ENCODE measurements at regions not wholly inside any gene's neighbourhood (a gene's known extent, or its start where the extent isn't known, plus 50 kb on each side); places are given as distances from the start of the nearest gene placed in this dataset.

DNA sequence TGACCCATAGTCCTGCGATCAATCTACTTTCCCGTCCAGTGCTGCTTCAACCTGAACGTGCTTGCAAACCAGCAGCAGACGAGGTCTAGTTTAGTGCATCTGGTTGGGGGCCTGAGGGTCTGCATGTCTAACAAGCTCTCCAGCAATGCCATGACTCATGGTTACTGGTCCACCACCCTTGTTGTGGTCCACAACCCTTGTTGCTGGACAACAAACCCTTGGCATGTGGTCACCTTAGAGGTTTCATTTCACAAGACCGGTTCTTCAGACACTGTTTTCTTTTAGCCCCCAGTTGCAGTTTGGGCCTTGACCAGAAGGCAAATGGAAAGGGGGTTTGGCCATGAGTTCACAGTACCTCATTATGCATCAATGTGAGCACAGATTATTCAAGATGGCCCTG is 424.8 kb downstream of the QKI start:
- H3K9ac ChIP-seq (ENCODE audit: insufficient read length), result no peak overlapping the region
- no peaks in the 10 kb centered on the region for H3K9me3 ChIP-seq (ENCODE audit: low read depth, low read length)
- no peak overlapping the region for H3K27ac ChIP-seq
- no peak for TF ChIP-seq POLR2AphosphoS5 (IDR thresholded peaks at IDR 0.05; ENCODE audit: borderline replicate concordance, low read depth, low read length)
- TF ChIP-seq EZH2 (IDR thresholded peaks at IDR 0.05), result no peak
- TF ChIP-seq FOXP2 (optimal IDR thresholded peaks at IDR 0.05; ENCODE audit: control extremely low read depth, extremely low read length, insufficient read depth), result no peak
- no peak for DNase-seq (ENCODE audit: low read depth, low spot score)
- no peaks in the 10 kb centered on the region for H3K36me3 ChIP-seq (ENCODE audit: insufficient read depth, low read length)
- no peak overlapping the region for H3K4me3 ChIP-seq

- H3K9ac ChIP-seq (ENCODE audit: insufficient read length), result no peak overlapping the region
- TF ChIP-seq FOXP2 (optimal IDR thresholded peaks at IDR 0.05; ENCODE audit: control extremely low read depth, extremely low read length, insufficient read depth) (no peak), EZH2 (IDR thresholded peaks at IDR 0.05) (no peak), POLR2AphosphoS5 (IDR thresholded peaks at IDR 0.05; ENCODE audit: borderline replicate concordance, low read depth, low read length) (no peak)
- DNase-seq (ENCODE audit: low read depth, low spot score), result no peak
- no peak overlapping the region for H3K27ac ChIP-seq
- no peaks in the 10 kb centered on the region for H3K36me3 ChIP-seq (ENCODE audit: insufficient read depth, low read length)
- H3K4me3 ChIP-seq, result no peak overlapping the region
- H3K9me3 ChIP-seq (ENCODE audit: low read depth, low read length), result no peaks in the 10 kb centered on the region
These were observed 423.3 kb downstream of the QKI start for GRCh38 chr6:163837691-163838431.

GRCh38 chr6:163836876-163837690 is 422.6 kb downstream of the QKI start:
- H3K9ac ChIP-seq (ENCODE audit: insufficient read length), result no peak overlapping the region
- no peak overlapping the region for H3K4me3 ChIP-seq
- no peak overlapping the region for H3K27ac ChIP-seq
- no peak for DNase-seq (ENCODE audit: low read depth, low spot score)
- H3K9me3 ChIP-seq (ENCODE audit: low read depth, low read length), result no peaks in the 10 kb centered on the region
- no peaks in the 10 kb centered on the region for H3K36me3 ChIP-seq (ENCODE audit: insufficient read depth, low read length)
- TF ChIP-seq POLR2AphosphoS5 (IDR thresholded peaks at IDR 0.05; ENCODE audit: borderline replicate concordance, low read depth, low read length) (no peak), FOXP2 (optimal IDR thresholded peaks at IDR 0.05; ENCODE audit: control extremely low read depth, extremely low read length, insufficient read depth) (no peak), EZH2 (IDR thresholded peaks at IDR 0.05) (no peak)

GRCh38 chr6:163835439-163836171 is 421.1 kb downstream of the QKI start:
- no peak for DNase-seq (ENCODE audit: low read depth, low spot score)
- Histone ChIP-seq H3K9me3 (ENCODE audit: low read depth, low read length) (no peaks in the 10 kb centered on the region), H3K27ac (no peak overlapping the region), H3K36me3 (ENCODE audit: insufficient read depth, low read length) (no peaks in the 10 kb centered on the region), H3K9ac (ENCODE audit: insufficient read length) (no peak overlapping the region), H3K4me3 (no peak overlapping the region)
- no peak for TF ChIP-seq EZH2 (IDR thresholded peaks at IDR 0.05)
- TF ChIP-seq POLR2AphosphoS5 (IDR thresholded peaks at IDR 0.05; ENCODE audit: borderline replicate concordance, low read depth, low read length), result no peak
- TF ChIP-seq FOXP2 (optimal IDR thresholded peaks at IDR 0.05; ENCODE audit: control extremely low read depth, extremely low read length, insufficient read depth), result no peak

GRCh38 chr6:163834226-163834970 is 419.9 kb downstream of the QKI start:
- no peaks in the 10 kb centered on the region for H3K36me3 ChIP-seq (ENCODE audit: insufficient read depth, low read length)
- TF ChIP-seq POLR2AphosphoS5 (IDR thresholded peaks at IDR 0.05; ENCODE audit: borderline replicate concordance, low read depth, low read length) (no peak), FOXP2 (optimal IDR thresholded peaks at IDR 0.05; ENCODE audit: control extremely low read depth, extremely low read length, insufficient read depth) (no peak), EZH2 (IDR thresholded peaks at IDR 0.05) (no peak)
- H3K9me3 ChIP-seq (ENCODE audit: low read depth, low read length), result no peaks in the 10 kb centered on the region
- no peak overlapping the region for H3K27ac ChIP-seq
- no peak overlapping the region for H3K9ac ChIP-seq (ENCODE audit: insufficient read length)
- H3K4me3 ChIP-seq, result no peak overlapping the region
- DNase-seq (ENCODE audit: low read depth, low spot score), result no peak

DNA sequence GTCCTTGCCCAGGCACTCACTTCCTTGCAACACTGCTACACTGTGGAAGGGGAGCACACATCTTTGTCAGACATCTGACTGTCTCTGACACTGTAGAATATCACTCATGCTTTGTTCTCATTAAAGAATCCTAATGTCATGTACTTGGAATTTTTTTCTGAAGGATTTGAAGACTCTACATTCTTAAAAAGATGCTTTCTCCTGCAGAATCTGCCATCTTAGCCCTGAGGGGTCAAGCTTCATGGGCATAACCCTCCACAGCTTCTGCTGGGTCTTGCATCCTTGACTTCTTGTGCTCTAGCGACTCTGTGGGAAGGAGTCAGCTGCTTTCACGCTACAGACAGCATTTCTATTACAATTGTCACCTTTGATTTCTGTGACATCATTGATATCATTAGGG is 417.2 kb downstream of the QKI start:
- no peak overlapping the region for H3K9ac ChIP-seq (ENCODE audit: insufficient read length)
- DNase-seq (ENCODE audit: low read depth, low spot score), result no peak
- H3K27ac ChIP-seq, result no peak overlapping the region
- no peaks in the 10 kb centered on the region for H3K36me3 ChIP-seq (ENCODE audit: insufficient read depth, low read length)
- TF ChIP-seq EZH2 (IDR thresholded peaks at IDR 0.05) (no peak), POLR2AphosphoS5 (IDR thresholded peaks at IDR 0.05; ENCODE audit: borderline replicate concordance, low read depth, low read length) (no peak), FOXP2 (optimal IDR thresholded peaks at IDR 0.05; ENCODE audit: control extremely low read depth, extremely low read length, insufficient read depth) (no peak)
- no peaks in the 10 kb centered on the region for H3K9me3 ChIP-seq (ENCODE audit: low read depth, low read length)
- H3K4me3 ChIP-seq, result no peak overlapping the region

DNA sequence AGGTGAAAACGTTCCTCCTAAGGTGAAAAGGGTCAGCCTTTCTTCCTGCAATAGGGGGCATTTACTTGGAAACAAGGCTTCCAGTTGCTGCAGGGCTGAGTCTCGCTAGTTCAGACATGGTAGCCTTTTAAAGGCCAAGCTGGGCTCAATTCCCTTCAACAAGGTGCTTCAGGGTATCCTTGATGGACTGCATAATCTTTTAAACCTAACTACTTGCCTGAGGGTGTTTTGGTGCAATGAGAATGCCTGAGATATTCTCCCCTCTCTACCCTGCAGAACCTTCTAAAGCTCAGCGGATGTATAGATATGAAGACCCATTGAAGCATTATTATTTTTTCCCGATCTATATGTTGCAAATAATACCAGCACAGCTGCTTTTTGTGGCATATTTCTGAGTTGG is 416.1 kb downstream of the QKI start:
- no peak overlapping the region for H3K27ac ChIP-seq

More for the DNA sequence above, 416.1 kb downstream of the QKI start:
- no peak for TF ChIP-seq EZH2 (IDR thresholded peaks at IDR 0.05)
- no peak for TF ChIP-seq POLR2AphosphoS5 (IDR thresholded peaks at IDR 0.05; ENCODE audit: borderline replicate concordance, low read depth, low read length)
- no peak for TF ChIP-seq FOXP2 (optimal IDR thresholded peaks at IDR 0.05; ENCODE audit: control extremely low read depth, extremely low read length, insufficient read depth)
- Histone ChIP-seq H3K4me3 (no peak overlapping the region), H3K9me3 (ENCODE audit: low read depth, low read length) (no peaks in the 10 kb centered on the region), H3K9ac (ENCODE audit: insufficient read length) (no peak overlapping the region), H3K36me3 (ENCODE audit: insufficient read depth, low read length) (no peaks in the 10 kb centered on the region)
- no peak for DNase-seq (ENCODE audit: low read depth, low spot score)
